HL-60 (cell line): ENCODE measurements at regions not wholly inside any gene's neighbourhood (a gene's known extent, or its start where the extent isn't known, plus 50 kb on each side); places are given as distances from the start of the nearest gene placed in this dataset.

Source experiments
- POLR2AphosphoS5 ChIP-seq: IDR thresholded peaks from 2 replicates; pipeline ENCODE4 v1.6.1; 2012; ENCODE audit warnings: low read depth
- TF ChIP-seq, protein P1 (sequence below): IDR thresholded peaks from one replicate; pipeline ENCODE4 v1.5.1; 2011; ENCODE audit warnings: low read length, control low read depth, inconsistent platforms; ENCODE audit not compliant: insufficient read depth
- TF ChIP-seq, protein P2 (sequence below): IDR thresholded peaks from 2 replicates; pipeline ENCODE4 v1.6.1; 2012; ENCODE audit warnings: low read depth; ENCODE audit not compliant: insufficient replicate concordance

DNA sequence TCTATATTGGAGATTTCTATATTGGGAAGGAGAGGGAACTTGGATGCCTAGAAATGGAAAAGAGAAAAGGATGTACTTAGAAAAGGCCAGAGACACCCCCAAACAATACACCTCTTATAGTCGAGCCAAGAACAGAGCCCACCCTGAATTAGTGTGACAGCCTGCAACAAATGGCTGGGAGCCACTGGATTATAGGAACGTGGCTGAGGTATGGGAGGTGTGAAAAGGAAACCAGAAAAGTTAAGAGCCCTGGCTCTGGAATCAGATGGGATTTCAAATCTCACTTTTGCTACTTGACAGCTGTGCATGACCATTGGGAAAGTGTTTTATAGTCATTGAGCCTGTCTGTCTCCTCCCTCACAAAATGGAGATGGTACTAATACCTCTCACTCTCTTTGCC lies 394.0 kb downstream of the ZNF521 start:
- TF ChIP-seq, protein P1, sequence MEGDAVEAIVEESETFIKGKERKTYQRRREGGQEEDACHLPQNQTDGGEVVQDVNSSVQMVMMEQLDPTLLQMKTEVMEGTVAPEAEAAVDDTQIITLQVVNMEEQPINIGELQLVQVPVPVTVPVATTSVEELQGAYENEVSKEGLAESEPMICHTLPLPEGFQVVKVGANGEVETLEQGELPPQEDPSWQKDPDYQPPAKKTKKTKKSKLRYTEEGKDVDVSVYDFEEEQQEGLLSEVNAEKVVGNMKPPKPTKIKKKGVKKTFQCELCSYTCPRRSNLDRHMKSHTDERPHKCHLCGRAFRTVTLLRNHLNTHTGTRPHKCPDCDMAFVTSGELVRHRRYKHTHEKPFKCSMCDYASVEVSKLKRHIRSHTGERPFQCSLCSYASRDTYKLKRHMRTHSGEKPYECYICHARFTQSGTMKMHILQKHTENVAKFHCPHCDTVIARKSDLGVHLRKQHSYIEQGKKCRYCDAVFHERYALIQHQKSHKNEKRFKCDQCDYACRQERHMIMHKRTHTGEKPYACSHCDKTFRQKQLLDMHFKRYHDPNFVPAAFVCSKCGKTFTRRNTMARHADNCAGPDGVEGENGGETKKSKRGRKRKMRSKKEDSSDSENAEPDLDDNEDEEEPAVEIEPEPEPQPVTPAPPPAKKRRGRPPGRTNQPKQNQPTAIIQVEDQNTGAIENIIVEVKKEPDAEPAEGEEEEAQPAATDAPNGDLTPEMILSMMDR = no peak
- TF ChIP-seq POLR2AphosphoS5 = no peak
- TF ChIP-seq, protein P2, sequence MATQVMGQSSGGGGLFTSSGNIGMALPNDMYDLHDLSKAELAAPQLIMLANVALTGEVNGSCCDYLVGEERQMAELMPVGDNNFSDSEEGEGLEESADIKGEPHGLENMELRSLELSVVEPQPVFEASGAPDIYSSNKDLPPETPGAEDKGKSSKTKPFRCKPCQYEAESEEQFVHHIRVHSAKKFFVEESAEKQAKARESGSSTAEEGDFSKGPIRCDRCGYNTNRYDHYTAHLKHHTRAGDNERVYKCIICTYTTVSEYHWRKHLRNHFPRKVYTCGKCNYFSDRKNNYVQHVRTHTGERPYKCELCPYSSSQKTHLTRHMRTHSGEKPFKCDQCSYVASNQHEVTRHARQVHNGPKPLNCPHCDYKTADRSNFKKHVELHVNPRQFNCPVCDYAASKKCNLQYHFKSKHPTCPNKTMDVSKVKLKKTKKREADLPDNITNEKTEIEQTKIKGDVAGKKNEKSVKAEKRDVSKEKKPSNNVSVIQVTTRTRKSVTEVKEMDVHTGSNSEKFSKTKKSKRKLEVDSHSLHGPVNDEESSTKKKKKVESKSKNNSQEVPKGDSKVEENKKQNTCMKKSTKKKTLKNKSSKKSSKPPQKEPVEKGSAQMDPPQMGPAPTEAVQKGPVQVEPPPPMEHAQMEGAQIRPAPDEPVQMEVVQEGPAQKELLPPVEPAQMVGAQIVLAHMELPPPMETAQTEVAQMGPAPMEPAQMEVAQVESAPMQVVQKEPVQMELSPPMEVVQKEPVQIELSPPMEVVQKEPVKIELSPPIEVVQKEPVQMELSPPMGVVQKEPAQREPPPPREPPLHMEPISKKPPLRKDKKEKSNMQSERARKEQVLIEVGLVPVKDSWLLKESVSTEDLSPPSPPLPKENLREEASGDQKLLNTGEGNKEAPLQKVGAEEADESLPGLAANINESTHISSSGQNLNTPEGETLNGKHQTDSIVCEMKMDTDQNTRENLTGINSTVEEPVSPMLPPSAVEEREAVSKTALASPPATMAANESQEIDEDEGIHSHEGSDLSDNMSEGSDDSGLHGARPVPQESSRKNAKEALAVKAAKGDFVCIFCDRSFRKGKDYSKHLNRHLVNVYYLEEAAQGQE = no peak
